GM12873 (cell line): ENCODE measurements at regions not wholly inside any gene's neighbourhood (a gene's known extent, or its start where the extent isn't known, plus 50 kb on each side); places are given as distances from the start of the nearest gene placed in this dataset.

ENCODE experiments used
- TF ChIP-seq, protein P1 (sequence below): IDR thresholded peaks from 2 replicates; pipeline ENCODE4 v1.5.1; 2012; ENCODE audit warnings: low read depth, mild to moderate bottlenecking, moderate library complexity, low read length, control low read depth; ENCODE audit not compliant: insufficient read depth; ENCODE audit errors: missing control alignments

DNA sequence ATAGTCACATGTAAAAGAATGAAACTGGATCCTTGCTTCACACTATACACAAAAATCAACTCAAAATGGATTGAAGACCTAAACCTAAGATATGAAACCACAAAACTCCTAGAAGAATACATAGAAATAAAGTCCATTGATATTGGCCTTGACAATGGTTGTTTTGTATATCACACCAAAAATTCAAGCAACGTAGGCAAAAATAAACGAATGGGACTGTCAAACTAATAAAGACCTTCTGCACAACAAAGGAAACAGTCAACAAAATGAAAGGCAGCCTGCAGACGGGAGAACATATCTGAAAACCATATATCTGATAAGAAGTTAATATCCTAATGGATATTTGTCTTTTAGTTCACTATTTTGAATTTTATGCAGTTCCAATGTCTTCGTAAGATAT lies 292.3 kb upstream of the CNTN5 start:
- TF ChIP-seq, protein P1, sequence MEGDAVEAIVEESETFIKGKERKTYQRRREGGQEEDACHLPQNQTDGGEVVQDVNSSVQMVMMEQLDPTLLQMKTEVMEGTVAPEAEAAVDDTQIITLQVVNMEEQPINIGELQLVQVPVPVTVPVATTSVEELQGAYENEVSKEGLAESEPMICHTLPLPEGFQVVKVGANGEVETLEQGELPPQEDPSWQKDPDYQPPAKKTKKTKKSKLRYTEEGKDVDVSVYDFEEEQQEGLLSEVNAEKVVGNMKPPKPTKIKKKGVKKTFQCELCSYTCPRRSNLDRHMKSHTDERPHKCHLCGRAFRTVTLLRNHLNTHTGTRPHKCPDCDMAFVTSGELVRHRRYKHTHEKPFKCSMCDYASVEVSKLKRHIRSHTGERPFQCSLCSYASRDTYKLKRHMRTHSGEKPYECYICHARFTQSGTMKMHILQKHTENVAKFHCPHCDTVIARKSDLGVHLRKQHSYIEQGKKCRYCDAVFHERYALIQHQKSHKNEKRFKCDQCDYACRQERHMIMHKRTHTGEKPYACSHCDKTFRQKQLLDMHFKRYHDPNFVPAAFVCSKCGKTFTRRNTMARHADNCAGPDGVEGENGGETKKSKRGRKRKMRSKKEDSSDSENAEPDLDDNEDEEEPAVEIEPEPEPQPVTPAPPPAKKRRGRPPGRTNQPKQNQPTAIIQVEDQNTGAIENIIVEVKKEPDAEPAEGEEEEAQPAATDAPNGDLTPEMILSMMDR = no peak

DNA sequence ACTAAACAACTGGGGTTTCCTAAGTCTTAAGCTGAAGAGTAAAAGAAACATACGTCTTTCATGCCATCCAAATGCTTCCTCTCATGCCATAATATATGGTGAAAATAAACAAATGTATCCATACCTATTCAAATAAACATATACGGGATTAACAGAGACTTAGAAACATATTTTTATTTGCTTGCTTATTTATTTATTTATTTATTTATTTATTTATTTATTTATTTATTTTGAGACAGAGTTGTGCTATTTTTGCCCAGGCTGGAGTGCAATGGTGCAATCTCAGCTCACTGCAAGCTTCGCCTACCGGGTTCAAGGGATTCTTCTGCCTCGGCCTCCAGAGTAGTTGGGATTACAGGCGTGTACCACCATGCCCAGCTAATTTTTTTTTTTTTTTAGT lies 291.6 kb upstream of the CNTN5 start:
- TF ChIP-seq, protein P1 = no peak

DNA sequence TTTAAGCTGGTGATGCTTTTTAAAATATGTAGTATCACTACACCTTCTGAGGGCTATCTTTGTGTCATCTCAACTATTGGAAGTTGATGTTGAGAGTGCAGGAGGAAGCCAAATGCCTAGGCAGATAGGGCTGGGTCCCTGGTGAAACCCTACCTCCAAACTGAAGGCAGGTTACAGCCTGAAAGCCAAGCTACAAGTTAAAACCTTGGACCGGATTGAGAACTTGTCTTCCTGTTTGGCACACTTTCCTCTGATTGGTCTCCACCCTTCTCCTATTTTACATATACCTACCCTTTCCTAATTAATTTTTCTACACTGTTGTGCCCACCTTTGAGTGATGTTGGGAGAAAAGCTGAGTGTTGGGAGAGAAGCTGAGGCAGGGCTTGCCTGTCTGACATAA lies 287.8 kb upstream of the CNTN5 start:
- TF ChIP-seq, protein P1 = no peak

DNA sequence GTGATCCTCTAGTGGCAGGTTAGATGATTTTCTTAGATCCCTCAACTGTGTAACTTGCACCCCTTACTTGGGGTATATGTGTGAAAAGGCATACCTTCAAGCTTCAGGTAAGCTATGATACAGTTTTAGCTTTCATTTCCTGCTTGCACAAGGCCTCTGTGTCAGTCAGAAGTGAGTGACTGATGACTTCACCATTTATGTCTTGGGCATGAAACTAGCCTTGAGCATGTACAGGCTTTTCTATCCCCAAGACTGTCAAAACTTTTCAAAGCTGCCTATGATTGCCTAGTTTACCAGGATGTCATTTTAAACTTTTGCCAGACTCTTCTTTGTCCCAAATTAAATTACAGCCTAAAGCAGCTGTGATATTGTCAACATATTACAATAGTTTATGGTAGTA lies 286.1 kb upstream of the CNTN5 start:
- TF ChIP-seq, protein P1 = no peak

DNA sequence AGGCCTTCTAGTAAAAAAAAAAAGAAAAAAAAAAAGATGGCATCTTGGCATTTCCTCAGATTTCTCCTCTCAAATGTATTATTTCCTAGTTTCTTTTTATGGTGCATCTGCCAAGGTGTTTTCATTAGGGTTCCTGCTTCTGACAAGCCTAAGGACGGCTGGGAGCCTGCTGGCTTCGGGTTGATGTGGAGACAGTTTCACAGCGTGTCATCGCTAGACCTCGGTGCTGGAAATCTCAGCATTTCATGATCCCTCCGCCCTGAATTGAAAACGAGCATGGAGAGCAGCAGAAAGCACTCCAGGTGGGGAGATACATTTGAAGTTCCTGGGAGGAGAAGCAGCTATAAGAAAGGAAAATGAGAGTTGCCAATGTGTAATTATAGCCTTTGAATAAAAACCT lies 283.9 kb upstream of the CNTN5 start:
- TF ChIP-seq, protein P1 = no peak

DNA sequence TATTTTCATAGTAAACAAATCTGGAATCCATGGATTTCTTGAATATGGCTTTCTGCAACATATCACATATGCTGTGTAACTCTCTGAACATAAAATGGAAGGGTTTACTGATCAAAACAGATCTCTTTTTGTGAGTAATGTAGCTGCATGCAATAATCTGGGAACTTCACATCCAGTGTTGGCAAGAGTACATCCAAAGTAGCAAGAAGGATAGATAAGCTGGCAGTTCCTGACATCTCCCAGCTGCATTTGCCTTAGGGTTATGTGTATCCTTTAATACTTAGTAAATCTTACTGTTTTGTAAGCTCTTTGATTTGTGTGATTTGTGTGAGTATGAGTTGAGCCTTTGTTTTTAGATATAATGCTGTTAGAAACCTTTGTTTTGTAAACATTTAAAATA lies 280.4 kb upstream of the CNTN5 start:
- TF ChIP-seq, protein P1 = no peak

DNA sequence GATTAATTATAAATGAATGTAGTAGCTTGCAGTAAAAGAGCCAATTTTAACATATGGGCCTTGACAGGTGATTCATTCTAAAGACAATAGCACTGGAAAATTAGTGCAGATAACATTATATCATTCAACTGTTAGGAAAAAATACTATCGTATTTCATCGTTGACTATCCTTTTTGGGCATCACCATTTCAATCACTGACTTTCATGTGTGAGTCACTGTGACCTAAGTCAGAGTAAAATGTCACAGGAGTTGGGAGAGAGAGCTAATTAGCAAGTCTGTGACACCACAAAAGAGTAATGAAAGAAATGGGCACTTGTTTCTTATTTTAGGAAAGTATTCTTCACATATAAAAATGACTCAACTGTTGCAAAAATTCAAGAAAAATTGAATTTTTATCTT lies 253.8 kb upstream of the CNTN5 start:
- TF ChIP-seq, protein P1 = no peak
